T-helper 2 cell treated with Interferon-gamma antibody and Interleukin-4, amounts not matched to agents 5 μg/mL and 100 μg/mL, for 36 hours (primary cell): ENCODE measurements at regions not wholly inside any gene's neighbourhood (a gene's known extent, or its start where the extent isn't known, plus 50 kb on each side); places are given as distances from the start of the nearest gene placed in this dataset.

ENCODE experiments used
- DNase-seq: peaks from one replicate; pipeline ENCODE4 v3.0.0; 2021; ENCODE audit warnings: low spot score
- H3K27ac Mint-ChIP-seq: one replicate; pipeline ENCODE4 v1.8.0; 2021; ENCODE audit warnings: mild to moderate bottlenecking, mixed read lengths
- H3K27me3 Mint-ChIP-seq: one replicate; pipeline ENCODE4 v1.8.0; 2021; ENCODE audit warnings: low read depth, mixed read lengths
- H3K36me3 Mint-ChIP-seq: one replicate; pipeline ENCODE4 v1.8.0; 2021; ENCODE audit warnings: low read depth, mixed read lengths
- H3K4me1 Mint-ChIP-seq: one replicate; pipeline ENCODE4 v1.8.0; 2021; ENCODE audit warnings: low read depth, mixed read lengths
- H3K4me3 Mint-ChIP-seq: one replicate; pipeline ENCODE4 v1.8.0; 2022; ENCODE audit warnings: mild to moderate bottlenecking, moderate library complexity, mixed read lengths
- H3K9me3 Mint-ChIP-seq: one replicate; pipeline ENCODE4 v1.8.0; 2021; ENCODE audit warnings: mixed read lengths

- H3K4me3 Mint-ChIP-seq: no peak overlapping the region
- no peaks in the 10 kb centered on the region for H3K27me3 Mint-ChIP-seq
- no peak overlapping the region for H3K27ac Mint-ChIP-seq
- H3K9me3 Mint-ChIP-seq: peaks cover 24% of the 10 kb centered on the region
- no peaks in the 10 kb centered on the region for H3K36me3 Mint-ChIP-seq
- DNase-seq: no peak
- no peaks in the 10 kb centered on the region for H3K4me1 Mint-ChIP-seq
Measured at GRCh38 chr10:36115364-36115763, 473.3 kb upstream of the FZD8 start.

GRCh38 chr10:36114913-36115312 is 472.8 kb upstream of the FZD8 start:
- DNase-seq: no peak
- no peaks in the 10 kb centered on the region for H3K4me1 Mint-ChIP-seq
- no peaks in the 10 kb centered on the region for H3K27me3 Mint-ChIP-seq
- no peaks in the 10 kb centered on the region for H3K36me3 Mint-ChIP-seq
- no peak overlapping the region for H3K4me3 Mint-ChIP-seq
- H3K27ac Mint-ChIP-seq: no peak overlapping the region
- peaks cover 20% of the 10 kb centered on the region for H3K9me3 Mint-ChIP-seq

- no peaks in the 10 kb centered on the region for H3K36me3 Mint-ChIP-seq
- H3K9me3 Mint-ChIP-seq: peaks cover 18% of the 10 kb centered on the region
- DNase-seq: no peak
Measured at GRCh38 chr10:36114141-36114540, 472.0 kb upstream of the FZD8 start.

GRCh38 chr10:36111676-36112075 is 469.6 kb upstream of the FZD8 start:
- H3K27ac Mint-ChIP-seq: no peak overlapping the region
- H3K27me3 Mint-ChIP-seq: no peaks in the 10 kb centered on the region
- DNase-seq: no peak
- H3K4me3 Mint-ChIP-seq: no peak overlapping the region
- peaks cover 3% of the 10 kb centered on the region for H3K9me3 Mint-ChIP-seq
- H3K4me1 Mint-ChIP-seq: no peaks in the 10 kb centered on the region
- no peaks in the 10 kb centered on the region for H3K36me3 Mint-ChIP-seq

More at GRCh38 chr10:36114141-36114540, 472.0 kb upstream of the FZD8 start:
- H3K27me3 Mint-ChIP-seq: no peaks in the 10 kb centered on the region
- no peak overlapping the region for H3K27ac Mint-ChIP-seq
- no peaks in the 10 kb centered on the region for H3K4me1 Mint-ChIP-seq
- H3K4me3 Mint-ChIP-seq: no peak overlapping the region

GRCh38 chr10:36110097-36110496 is 468.0 kb upstream of the FZD8 start:
- DNase-seq: no peak
- H3K9me3 Mint-ChIP-seq: peaks cover 3% of the 10 kb centered on the region
- H3K36me3 Mint-ChIP-seq: no peaks in the 10 kb centered on the region
- no peak overlapping the region for H3K27ac Mint-ChIP-seq
- no peaks in the 10 kb centered on the region for H3K27me3 Mint-ChIP-seq
- H3K4me3 Mint-ChIP-seq: no peak overlapping the region
- no peaks in the 10 kb centered on the region for H3K4me1 Mint-ChIP-seq

- H3K4me3 Mint-ChIP-seq: no peak overlapping the region
- no peak for DNase-seq
- H3K9me3 Mint-ChIP-seq: peaks cover 3% of the 10 kb centered on the region
- no peak overlapping the region for H3K27ac Mint-ChIP-seq
- no peaks in the 10 kb centered on the region for H3K27me3 Mint-ChIP-seq
- no peaks in the 10 kb centered on the region for H3K4me1 Mint-ChIP-seq
- H3K36me3 Mint-ChIP-seq: no peaks in the 10 kb centered on the region
Measured at GRCh38 chr10:36109399-36110023, 467.4 kb upstream of the FZD8 start.

DNA sequence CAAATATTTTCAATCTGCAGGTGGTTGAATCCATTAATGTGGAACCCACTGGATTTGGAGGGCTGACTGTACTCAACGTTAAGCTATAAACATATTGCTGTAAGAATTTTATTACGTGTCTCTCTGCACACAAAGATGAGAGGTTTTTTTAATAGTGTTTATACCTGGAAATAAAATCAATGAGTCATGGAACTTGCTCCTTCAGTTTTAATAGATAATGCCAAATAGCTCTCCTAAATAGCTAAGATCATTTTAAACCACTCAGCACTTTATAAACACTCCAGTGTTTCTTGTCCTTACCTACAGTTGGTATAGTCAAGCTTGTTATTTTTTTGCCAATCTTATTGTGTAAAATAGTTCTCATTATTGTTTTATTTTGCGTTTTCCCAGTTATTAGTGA is 455.6 kb upstream of the FZD8 start:
- Mint-ChIP-seq H3K4me3 (no peak overlapping the region), H3K9me3 (peaks cover 16% of the 10 kb centered on the region), H3K27me3 (no peaks in the 10 kb centered on the region), H3K4me1 (no peaks in the 10 kb centered on the region), H3K27ac (no peak overlapping the region), H3K36me3 (no peaks in the 10 kb centered on the region)
- DNase-seq: no peak

DNA sequence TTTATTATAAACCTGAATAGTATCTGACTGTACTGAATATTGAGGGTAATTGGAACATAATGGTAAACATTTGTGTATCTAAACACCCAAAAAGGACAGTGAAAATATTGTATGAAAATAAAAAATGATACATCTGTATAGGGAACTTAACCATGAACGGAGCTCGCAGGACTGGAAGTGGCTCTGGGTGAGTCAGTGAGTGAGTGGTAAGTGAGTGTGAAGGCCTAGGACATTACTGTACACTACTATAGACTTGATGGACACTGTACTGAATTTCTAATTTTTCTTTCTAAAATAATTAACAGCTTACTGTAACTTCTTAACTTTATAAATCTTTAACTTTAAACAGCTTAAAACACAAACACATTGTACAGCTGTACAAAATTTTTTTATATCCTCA is 454.5 kb upstream of the FZD8 start:
- no peaks in the 10 kb centered on the region for H3K36me3 Mint-ChIP-seq
- no peaks in the 10 kb centered on the region for H3K27me3 Mint-ChIP-seq
- no peaks in the 10 kb centered on the region for H3K4me1 Mint-ChIP-seq
- peaks cover 17% of the 10 kb centered on the region for H3K9me3 Mint-ChIP-seq
- no peak overlapping the region for H3K4me3 Mint-ChIP-seq
- H3K27ac Mint-ChIP-seq: no peak overlapping the region
- DNase-seq: no peak

DNA sequence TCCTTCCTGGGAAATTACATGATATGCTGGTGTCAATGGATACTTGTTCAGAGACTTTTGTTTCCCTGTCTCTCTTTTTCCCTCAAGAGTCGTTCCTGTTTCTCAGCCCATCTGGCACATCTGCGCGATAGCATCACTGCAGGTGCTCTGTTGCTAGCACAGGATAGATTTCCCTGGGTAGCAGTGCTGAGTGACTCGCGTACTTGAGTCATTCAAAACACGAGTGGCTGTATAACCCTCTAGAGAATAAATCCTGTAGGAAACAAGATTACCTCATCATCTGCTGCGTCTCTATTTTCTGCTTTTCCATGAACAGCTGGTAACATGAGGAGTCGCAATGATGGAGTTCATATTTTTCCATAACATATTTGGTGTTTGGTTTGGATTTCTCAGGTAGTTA is 452.0 kb upstream of the FZD8 start:
- no peak overlapping the region for H3K4me3 Mint-ChIP-seq
- H3K27ac Mint-ChIP-seq: no peak overlapping the region
- no peaks in the 10 kb centered on the region for H3K27me3 Mint-ChIP-seq
- H3K9me3 Mint-ChIP-seq: peaks cover 20% of the 10 kb centered on the region
- H3K36me3 Mint-ChIP-seq: no peaks in the 10 kb centered on the region
- no peaks in the 10 kb centered on the region for H3K4me1 Mint-ChIP-seq
- DNase-seq: no peak

GRCh38 chr10:36092116-36092515 is 450.0 kb upstream of the FZD8 start:
- no peaks in the 10 kb centered on the region for H3K4me1 Mint-ChIP-seq
- H3K27me3 Mint-ChIP-seq: no peaks in the 10 kb centered on the region
- no peaks in the 10 kb centered on the region for H3K36me3 Mint-ChIP-seq
- DNase-seq: no peak
- H3K4me3 Mint-ChIP-seq: no peak overlapping the region
- no peak overlapping the region for H3K27ac Mint-ChIP-seq
- H3K9me3 Mint-ChIP-seq: peaks cover 21% of the 10 kb centered on the region

DNA sequence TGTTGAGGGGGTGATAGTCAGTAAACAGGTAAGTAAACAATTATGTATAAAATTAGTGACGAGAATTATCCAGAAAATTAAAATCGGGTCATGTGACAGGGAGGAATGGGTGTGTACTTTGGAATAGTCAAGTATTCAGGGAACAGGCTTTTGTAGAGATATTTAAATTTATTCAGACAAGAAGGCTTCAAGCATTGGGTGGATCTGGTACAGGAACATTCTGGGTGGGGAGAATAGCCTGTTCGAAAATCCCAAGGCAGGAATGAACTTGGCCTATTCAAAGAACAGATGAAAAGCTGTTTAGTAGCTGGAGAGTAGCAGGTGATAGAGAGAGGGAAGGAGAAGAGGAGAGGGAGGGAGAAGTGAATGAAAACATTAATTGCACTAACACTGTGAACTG is 448.9 kb upstream of the FZD8 start:
- peaks cover 21% of the 10 kb centered on the region for H3K9me3 Mint-ChIP-seq

DNA sequence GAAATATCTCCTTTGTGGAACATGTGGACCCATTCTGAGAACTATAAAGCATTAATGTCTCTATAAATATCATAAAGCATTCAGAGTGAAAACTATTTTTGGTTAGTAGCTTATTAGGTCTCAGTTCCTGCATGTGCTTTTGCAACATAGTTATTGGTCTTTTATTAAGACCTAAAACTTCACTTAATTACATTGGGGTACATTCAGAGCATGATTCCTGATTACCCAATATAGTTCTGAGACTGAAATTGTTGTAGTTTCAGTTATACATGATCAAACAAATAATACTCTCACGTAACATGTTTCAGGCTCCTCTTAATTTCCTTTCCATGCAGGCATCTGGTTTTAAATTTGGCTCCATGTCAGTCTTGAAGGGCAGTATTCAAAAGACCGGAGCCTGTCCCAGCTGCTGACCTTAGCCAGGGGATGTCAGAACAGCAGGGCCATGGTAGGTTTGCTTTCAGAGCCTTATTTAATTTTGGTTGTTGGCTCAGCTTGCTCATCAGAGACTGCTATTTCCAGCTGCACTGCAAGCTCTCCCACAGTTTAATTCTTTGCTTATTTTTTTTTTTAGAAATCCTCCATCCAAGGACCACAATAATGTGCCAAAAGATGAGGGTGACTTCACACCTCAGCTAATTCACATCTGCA is 447.8 kb upstream of the FZD8 start:
- H3K27ac Mint-ChIP-seq: no peak overlapping the region
- H3K27me3 Mint-ChIP-seq: no peaks in the 10 kb centered on the region
- H3K4me1 Mint-ChIP-seq: no peaks in the 10 kb centered on the region
- no peaks in the 10 kb centered on the region for H3K36me3 Mint-ChIP-seq
- no peak for DNase-seq
- H3K4me3 Mint-ChIP-seq: no peak overlapping the region
- H3K9me3 Mint-ChIP-seq: peaks cover 26% of the 10 kb centered on the region

More for the DNA sequence above, 448.9 kb upstream of the FZD8 start:
- H3K4me1 Mint-ChIP-seq: no peaks in the 10 kb centered on the region
- no peaks in the 10 kb centered on the region for H3K36me3 Mint-ChIP-seq
- no peaks in the 10 kb centered on the region for H3K27me3 Mint-ChIP-seq
- no peak for DNase-seq
- H3K4me3 Mint-ChIP-seq: no peak overlapping the region
- H3K27ac Mint-ChIP-seq: no peak overlapping the region

- no peak for DNase-seq
- Mint-ChIP-seq H3K27me3 (no peaks in the 10 kb centered on the region), H3K27ac (no peak overlapping the region)
Measured at GRCh38 chr10:36087006-36088005, 445.2 kb upstream of the FZD8 start.

DNA sequence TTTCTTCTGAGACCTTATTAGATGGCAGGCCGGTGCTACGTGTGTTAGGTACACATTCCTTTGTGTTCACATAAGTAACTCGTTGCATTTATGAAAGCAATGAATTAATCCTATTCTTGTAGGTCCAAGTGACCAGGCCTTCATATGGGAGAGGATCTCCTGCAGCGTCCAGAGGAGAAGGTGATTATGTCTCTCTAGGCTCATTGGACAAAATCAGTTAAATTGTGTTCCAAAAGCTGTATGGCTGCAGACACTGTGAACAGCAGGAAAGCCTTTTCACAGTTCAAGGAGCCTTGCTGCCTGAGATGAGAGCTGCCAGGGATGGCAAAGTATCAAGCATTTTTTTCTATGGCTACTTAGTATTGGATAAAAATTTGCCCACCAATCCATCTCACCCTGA is 433.1 kb upstream of the FZD8 start:
- no peak overlapping the region for H3K4me3 Mint-ChIP-seq
- no peak for DNase-seq
- H3K9me3 Mint-ChIP-seq: peaks cover 17% of the 10 kb centered on the region
- H3K27me3 Mint-ChIP-seq: no peaks in the 10 kb centered on the region
- H3K36me3 Mint-ChIP-seq: no peaks in the 10 kb centered on the region
- H3K4me1 Mint-ChIP-seq: no peaks in the 10 kb centered on the region
- no peak overlapping the region for H3K27ac Mint-ChIP-seq

More at GRCh38 chr10:36087006-36088005, 445.2 kb upstream of the FZD8 start:
- peaks cover 22% of the 10 kb centered on the region for H3K9me3 Mint-ChIP-seq
- H3K4me3 Mint-ChIP-seq: no peak overlapping the region
- H3K36me3 Mint-ChIP-seq: no peaks in the 10 kb centered on the region
- no peaks in the 10 kb centered on the region for H3K4me1 Mint-ChIP-seq
